Natural killer cell (primary cell): ENCODE measurements at regions not wholly inside any gene's neighbourhood (a gene's known extent, or its start where the extent isn't known, plus 50 kb on each side); places are given as distances from the start of the nearest gene placed in this dataset.
"Not testable (repeated sequence)": the region's sequence is repeated elsewhere in the genome, so short reads cannot be mapped to it uniquely, and the experiment has no call there.

Source experiments
- ATAC-seq, 3 donors: fragments of 150-1000 bp in 2 of 3; fragments of 200-7000 bp in 1 of 3; cut with Tn5 transposase; 1 replicate in 1 of 3; 2 replicates in 2 of 3; pipeline ENCODE4 v1.10.0; 2021; ENCODE audit warnings: mild to moderate bottlenecking in 2 of 3, moderate library complexity in 2 of 3
- DNase-seq, 2 donors: peaks; one replicate each; pipeline versions ENCODE4 v3.0.0 to v3.0.0-alpha.2; 2013 to 2021; ENCODE audit warnings: mixed read lengths in 1 of 2
- H3K27ac ChIP-seq: one replicate; pipeline ENCODE4 v1.5.1; 2013; ENCODE audit warnings: mild to moderate bottlenecking, low read length
- H3K27me3 ChIP-seq: one replicate; pipeline ENCODE4 v1.6.1; 2013; ENCODE audit warnings: low read length; ENCODE audit not compliant: control insufficient read depth, insufficient read depth
- H3K36me3 ChIP-seq: one replicate; pipeline ENCODE4 v1.6.1; 2013; ENCODE audit warnings: low read length; ENCODE audit not compliant: control insufficient read depth, insufficient read depth
- H3K4me1 ChIP-seq: one replicate; pipeline ENCODE4 v1.6.1; 2013; ENCODE audit warnings: low read length; ENCODE audit not compliant: control insufficient read depth, insufficient read depth
- H3K4me3 ChIP-seq: one replicate; pipeline ENCODE4 v1.5.1; 2013; ENCODE audit warnings: low read length
- H3K9me3 ChIP-seq: one replicate; pipeline ENCODE4 v1.6.1; 2013; ENCODE audit warnings: low read length; ENCODE audit not compliant: control insufficient read depth, insufficient read depth
- H3K27ac Mint-ChIP-seq, 2 donors: one replicate each; pipeline ENCODE4 v1.8.0; 2022; ENCODE audit warnings: mild to moderate bottlenecking in 2 of 2, mixed read lengths in 2 of 2, moderate library complexity in 1 of 2
- H3K27me3 Mint-ChIP-seq, 2 donors: one replicate each; pipeline ENCODE4 v1.8.0; 2022; ENCODE audit warnings: low read depth in 2 of 2, mixed read lengths in 2 of 2
- H3K36me3 Mint-ChIP-seq: one replicate; pipeline ENCODE4 v1.8.0; 2022; ENCODE audit warnings: mixed read lengths
- H3K4me1 Mint-ChIP-seq, 2 donors: one replicate each; pipeline ENCODE4 v1.8.0; 2022; ENCODE audit warnings: mixed read lengths in 2 of 2
- H3K4me3 Mint-ChIP-seq: one replicate; pipeline ENCODE4 v1.8.0; 2022; ENCODE audit warnings: mild to moderate bottlenecking, moderate library complexity, mixed read lengths
- H3K9me3 Mint-ChIP-seq, 2 donors: one replicate each; pipeline ENCODE4 v1.8.0; 2022; ENCODE audit warnings: mixed read lengths in 2 of 2
- WGBS: methylation state at CpG from one replicate; pipeline ENCODE4 v1.1.7; 2013; ENCODE audit warnings: missing lambda C conversion rate; ENCODE audit not compliant: insufficient coverage; 5-methylcytosine and 5-hydroxymethylcytosine counted together
- intact Hi-C: fragments of 100-400 bp; cut with micrococcal nuclease; formaldehyde crosslinking; loops from one replicate; pipeline ENCODE4 v1.14.2; 2022
- TF ChIP-seq, protein P1 (sequence below): fragments of 200-600 bp; IDR thresholded peaks from one replicate; pipeline ENCODE4 v1.8.0; 2022; ENCODE audit warnings: antibody characterized with exemption

DNA sequence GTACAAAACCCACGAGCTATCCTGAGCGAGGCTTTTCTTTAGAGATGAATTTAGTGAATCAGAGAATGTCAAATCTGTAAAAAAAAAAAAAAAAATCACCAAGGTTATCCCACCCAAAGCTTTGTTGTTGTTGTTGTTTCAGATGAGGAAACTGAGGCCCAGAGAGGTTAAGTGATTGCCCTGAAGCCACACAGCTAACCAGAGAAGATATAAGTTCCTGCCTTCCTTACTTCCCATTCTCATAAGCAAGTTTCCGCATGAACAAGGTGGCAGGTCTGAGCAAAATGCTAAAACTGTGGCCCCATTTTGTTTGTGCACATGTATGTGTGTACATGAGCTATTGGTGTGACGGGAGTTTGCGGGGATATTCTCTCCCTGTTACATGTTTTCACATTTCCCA, 352.1 kb upstream of the ZFHX3 start:
- H3K9me3 Mint-ChIP-seq, result no peaks in the 10 kb centered on the region
- H3K27me3 Mint-ChIP-seq, result peaks cover 0 to 4% of the 10 kb centered on the region in 2 donors
- H3K4me1 Mint-ChIP-seq, result no peaks in the 10 kb centered on the region
- no peaks in the 10 kb centered on the region for H3K36me3 Mint-ChIP-seq
- Histone ChIP-seq H3K4me3 (no peak overlapping the region), H3K27ac (no peak overlapping the region), H3K4me1 (no peaks in the 10 kb centered on the region), H3K27me3 (no peaks in the 10 kb centered on the region), H3K9me3 (no peaks in the 10 kb centered on the region), H3K36me3 (no peaks in the 10 kb centered on the region)
- no peak for DNase-seq
- ATAC-seq, result no peak
- TF ChIP-seq, protein P1, sequence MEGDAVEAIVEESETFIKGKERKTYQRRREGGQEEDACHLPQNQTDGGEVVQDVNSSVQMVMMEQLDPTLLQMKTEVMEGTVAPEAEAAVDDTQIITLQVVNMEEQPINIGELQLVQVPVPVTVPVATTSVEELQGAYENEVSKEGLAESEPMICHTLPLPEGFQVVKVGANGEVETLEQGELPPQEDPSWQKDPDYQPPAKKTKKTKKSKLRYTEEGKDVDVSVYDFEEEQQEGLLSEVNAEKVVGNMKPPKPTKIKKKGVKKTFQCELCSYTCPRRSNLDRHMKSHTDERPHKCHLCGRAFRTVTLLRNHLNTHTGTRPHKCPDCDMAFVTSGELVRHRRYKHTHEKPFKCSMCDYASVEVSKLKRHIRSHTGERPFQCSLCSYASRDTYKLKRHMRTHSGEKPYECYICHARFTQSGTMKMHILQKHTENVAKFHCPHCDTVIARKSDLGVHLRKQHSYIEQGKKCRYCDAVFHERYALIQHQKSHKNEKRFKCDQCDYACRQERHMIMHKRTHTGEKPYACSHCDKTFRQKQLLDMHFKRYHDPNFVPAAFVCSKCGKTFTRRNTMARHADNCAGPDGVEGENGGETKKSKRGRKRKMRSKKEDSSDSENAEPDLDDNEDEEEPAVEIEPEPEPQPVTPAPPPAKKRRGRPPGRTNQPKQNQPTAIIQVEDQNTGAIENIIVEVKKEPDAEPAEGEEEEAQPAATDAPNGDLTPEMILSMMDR, result no peak
- WGBS, result 85% methylated on average over 3 of the region's 5 CpGs
- intact Hi-C loops, result no loop called here
- H3K27ac Mint-ChIP-seq, result no peak overlapping the region
- no peak overlapping the region for H3K4me3 Mint-ChIP-seq

DNA sequence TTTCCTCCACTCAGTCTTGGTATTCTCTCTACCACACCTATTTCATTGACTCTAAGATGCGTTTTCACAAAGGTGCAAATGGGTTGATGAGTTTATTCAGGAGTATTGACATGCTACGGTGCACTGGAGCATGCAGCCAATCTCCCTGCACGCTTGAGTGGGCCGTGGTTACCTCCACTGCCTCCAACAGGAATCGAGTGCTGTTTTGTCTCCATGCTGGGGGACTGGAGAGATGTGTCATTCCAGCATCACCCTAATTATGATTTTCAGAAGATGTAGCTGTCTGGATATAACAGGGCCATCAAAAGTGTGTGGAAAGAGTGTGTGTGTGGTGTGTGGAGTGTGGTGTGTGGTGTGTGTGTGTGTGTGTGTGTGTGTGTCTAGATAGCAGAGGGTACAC, 351.6 kb upstream of the ZFHX3 start:
- Histone ChIP-seq H3K9me3 (no peaks in the 10 kb centered on the region), H3K4me1 (no peaks in the 10 kb centered on the region), H3K27ac (no peak overlapping the region), H3K4me3 (no peak overlapping the region), H3K27me3 (no peaks in the 10 kb centered on the region), H3K36me3 (no peaks in the 10 kb centered on the region)
- DNase-seq, result no peak
- Mint-ChIP-seq H3K4me3 (no peak overlapping the region), H3K4me1 (no peaks in the 10 kb centered on the region), H3K36me3 (no peaks in the 10 kb centered on the region), H3K27me3 (peaks cover 0 to 4% of the 10 kb centered on the region in 2 donors), H3K27ac (no peak overlapping the region), H3K9me3 (no peaks in the 10 kb centered on the region)
- TF ChIP-seq, protein P1, result no peak
- ATAC-seq, result no peak
- WGBS, result 90% methylated on average over 5 of the region's 5 CpGs
- intact Hi-C loops, result no loop called here

DNA sequence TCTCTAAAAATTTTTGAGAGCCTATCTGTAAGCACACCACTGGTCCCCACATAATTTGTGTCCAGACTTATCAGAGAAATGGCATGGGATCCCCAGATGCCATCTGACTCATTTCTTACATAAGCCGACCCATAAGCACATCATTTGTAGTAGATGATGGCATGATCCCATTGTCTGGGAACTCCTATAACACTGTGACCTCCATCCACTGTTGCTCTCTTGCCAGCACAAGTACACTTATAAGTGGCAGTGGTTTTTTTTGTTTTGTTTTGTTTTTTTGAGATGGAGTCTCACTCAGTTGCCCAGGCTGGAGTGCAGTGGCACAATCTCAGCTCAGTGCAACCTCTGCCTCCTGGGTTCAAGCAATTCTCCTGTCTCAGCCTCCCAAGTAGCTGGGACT, 350.7 kb upstream of the ZFHX3 start:
- H3K27me3 ChIP-seq, H3K36me3 Mint-ChIP-seq, H3K9me3 ChIP-seq, H3K4me3 ChIP-seq, H3K36me3 ChIP-seq, intact Hi-C loops, DNase-seq, ATAC-seq, H3K27ac Mint-ChIP-seq, H3K4me1 Mint-ChIP-seq, H3K27ac ChIP-seq, H3K4me3 Mint-ChIP-seq, H3K4me1 ChIP-seq, H3K9me3 Mint-ChIP-seq, H3K27me3 Mint-ChIP-seq: not testable (repeated sequence)
- 100% methylated on average over 1 of the region's 1 CpG for WGBS

DNA sequence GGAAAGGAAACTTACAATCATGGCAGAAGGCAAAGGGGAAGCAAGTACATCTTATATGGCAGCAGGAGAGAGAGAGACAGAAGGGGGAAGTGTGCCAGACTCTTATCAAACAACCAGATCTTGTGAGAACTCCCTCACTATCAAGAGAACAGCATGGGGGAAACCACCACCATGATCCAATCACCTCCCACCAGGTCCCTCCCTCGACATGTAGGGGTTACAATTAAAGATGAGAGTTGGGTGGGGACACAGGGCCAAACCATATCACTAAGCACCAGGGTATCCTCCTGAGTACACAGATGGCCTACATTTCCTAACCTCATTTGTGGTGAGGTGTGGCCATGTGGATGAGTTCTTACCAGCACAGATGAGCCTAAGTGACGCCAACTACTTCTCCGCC, 348.6 kb upstream of the ZFHX3 start:
- no peak for ATAC-seq
- no peak for DNase-seq
- Histone ChIP-seq H3K27ac (no peak overlapping the region), H3K9me3 (no peaks in the 10 kb centered on the region), H3K4me3 (no peak overlapping the region), H3K36me3 (no peaks in the 10 kb centered on the region), H3K27me3 (no peaks in the 10 kb centered on the region), H3K4me1 (no peaks in the 10 kb centered on the region)
- TF ChIP-seq, protein P1, result no peak
- no peaks in the 10 kb centered on the region for H3K9me3 Mint-ChIP-seq
- no peak overlapping the region for H3K27ac Mint-ChIP-seq
- no peak overlapping the region for H3K4me3 Mint-ChIP-seq
- WGBS, result 52% methylated on average over 2 of the region's 3 CpGs
- no peaks in the 10 kb centered on the region for H3K36me3 Mint-ChIP-seq
- intact Hi-C loops, result no loop called here
- H3K4me1 Mint-ChIP-seq, result no peaks in the 10 kb centered on the region
- H3K27me3 Mint-ChIP-seq, result peaks cover 0 to 6% of the 10 kb centered on the region in 2 donors
